Activated CD4-positive, alpha-beta T cell treated with anti-CD3 and anti-CD28 coated beads for 36 hours (primary cell): ENCODE measurements at regions not wholly inside any gene's neighbourhood (a gene's known extent, or its start where the extent isn't known, plus 50 kb on each side); places are given as distances from the start of the nearest gene placed in this dataset.
"Not testable (repeated sequence)": the region's sequence is repeated elsewhere in the genome, so short reads cannot be mapped to it uniquely, and the experiment has no call there.

Experiments
- ATAC-seq: fragments of 200-7000 bp; cut with Tn5 transposase; one replicate; pipeline ENCODE4 v1.10.0; 2021; ENCODE audit warnings: mild to moderate bottlenecking, moderate library complexity
- CTCF ChIA-PET: fragments of 350-600 bp; sonication (Branson Sonifier 250); formaldehyde crosslinking; loops from one replicate; lab custom pipeline; 2021; ENCODE audit warnings: antibody characterized with exemption; lab: Charles Lee
- POLR2A ChIA-PET: fragments of 350-600 bp; sonication (Branson Sonifier 250); formaldehyde crosslinking; loops from one replicate; lab custom pipeline; 2021; ENCODE audit warnings: antibody characterized with exemption, inconsistent platforms; lab: Charles Lee
- DNase-seq: peaks from one replicate; pipeline ENCODE4 v3.0.0-alpha.2; 2020
- H3K27ac Mint-ChIP-seq: one replicate; pipeline ENCODE4 v1.8.0; 2021; ENCODE audit warnings: mixed read lengths
- H3K27me3 Mint-ChIP-seq: one replicate; pipeline ENCODE4 v1.8.0; 2021; ENCODE audit warnings: mixed read lengths
- H3K36me3 Mint-ChIP-seq: one replicate; pipeline ENCODE4 v1.8.0; 2021; ENCODE audit warnings: low read depth, mixed read lengths
- H3K4me1 Mint-ChIP-seq: one replicate; pipeline ENCODE4 v1.8.0; 2021; ENCODE audit warnings: mixed read lengths
- H3K4me3 Mint-ChIP-seq: one replicate; pipeline ENCODE4 v1.8.0; 2021; ENCODE audit warnings: mild to moderate bottlenecking, moderate library complexity, mixed read lengths
- H3K9me3 Mint-ChIP-seq: one replicate; pipeline ENCODE4 v1.8.0; 2021; ENCODE audit warnings: low read depth, mixed read lengths
- intact Hi-C, 2 experiments: fragments of 100-400 bp; cut with DNase I in 1 of 2; cut with micrococcal nuclease in 1 of 2; formaldehyde crosslinking; loops; one replicate each; pipeline versions ENCODE4 v1.14.2 to v1.15.1; 2022 to 2024; cut with DNase I, micrococcal nuclease

DNA sequence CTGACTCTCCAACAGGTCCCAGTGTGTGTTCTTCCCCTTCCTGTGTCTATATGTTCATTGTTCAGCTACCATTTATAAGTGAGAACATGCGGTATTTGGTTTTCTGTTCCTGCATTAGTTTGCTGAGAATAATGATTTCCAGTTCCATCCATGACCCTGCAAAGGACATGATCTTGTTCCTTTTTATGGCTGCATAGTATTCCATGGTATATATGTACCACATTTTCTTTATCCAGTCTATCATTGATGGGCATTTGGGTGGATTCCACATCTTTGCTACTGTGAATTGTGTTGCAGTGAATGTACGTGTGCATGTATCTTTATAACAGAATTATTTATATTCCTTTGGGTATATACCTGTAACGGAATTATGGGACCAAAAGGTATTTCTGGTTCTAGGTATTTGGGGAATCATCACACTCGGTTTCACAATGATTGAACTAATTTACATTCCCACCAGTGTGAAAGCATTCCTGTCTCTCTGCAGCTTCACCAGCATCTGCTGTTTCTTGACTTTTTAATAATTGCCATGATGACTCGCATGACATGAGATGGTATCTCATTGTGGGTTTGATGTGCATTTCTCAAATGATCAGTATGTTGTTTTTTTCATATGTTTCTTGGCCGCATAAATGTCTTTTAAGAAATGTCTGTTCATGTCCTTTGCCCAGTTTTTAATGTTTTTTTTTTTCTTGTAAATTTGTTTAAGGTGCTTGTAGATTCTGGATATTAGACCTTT is 60.2 kb downstream of the LSMEM1 start:
- Mint-ChIP-seq H3K36me3 (no peaks in the 10 kb centered on the region), H3K4me3 (no peak overlapping the region), H3K27me3 (peaks cover 10% of the 10 kb centered on the region), H3K9me3 (no peaks in the 10 kb centered on the region), H3K4me1 (no peaks in the 10 kb centered on the region), H3K27ac (no peak overlapping the region)
- no peak for ATAC-seq
- ChIA-PET POLR2A (no interaction called here), CTCF (interaction anchor here (0.6 kb wide), 1 partner anchor 9 kb away, joined by 3 read pairs; no protein-coding TSS in a partner anchor)
- no peak for DNase-seq
- intact Hi-C loops: no loop called here

DNA sequence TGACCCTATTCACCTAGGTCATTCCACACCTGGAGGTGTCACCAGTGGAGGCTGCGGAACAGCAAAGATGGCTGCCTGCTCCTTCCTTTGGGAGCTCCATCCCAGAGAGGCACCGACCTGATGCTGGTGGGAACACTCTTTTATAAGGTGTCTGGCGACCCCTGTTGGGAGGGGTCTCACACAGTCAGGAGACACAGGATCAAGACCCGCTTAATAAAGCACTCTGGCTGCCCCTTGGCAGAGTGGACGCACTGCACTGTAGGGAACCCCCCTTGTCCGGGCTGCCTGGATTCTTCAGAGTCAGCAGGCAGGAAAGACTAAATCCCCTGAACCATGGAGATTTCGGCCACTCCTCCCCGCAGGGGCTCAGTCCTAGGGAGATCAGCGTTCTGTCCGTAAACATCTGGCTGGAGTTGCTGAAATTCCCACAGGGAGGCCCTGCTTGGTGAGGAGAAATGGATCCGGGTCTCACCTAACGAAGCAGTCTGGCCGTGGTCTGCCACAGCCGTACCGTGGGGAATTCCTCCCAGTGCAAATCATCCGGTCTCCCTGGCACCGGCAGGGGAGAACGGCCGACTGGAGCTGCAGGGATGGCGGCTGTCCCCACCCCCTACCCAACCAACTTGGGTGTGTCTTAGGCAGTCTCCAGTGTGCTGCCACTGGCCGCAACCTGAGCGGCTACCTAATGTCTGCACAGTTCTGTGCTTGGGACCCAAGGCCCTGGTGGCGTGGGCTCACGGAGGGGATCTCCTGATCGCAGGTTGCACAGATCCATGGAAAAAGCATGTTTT is 66.1 kb downstream of the LSMEM1 start:
- intact Hi-C loops: no loop called here
- POLR2A ChIA-PET: no interaction called here
- H3K9me3 Mint-ChIP-seq: no peaks in the 10 kb centered on the region
- no peaks in the 10 kb centered on the region for H3K4me1 Mint-ChIP-seq
- CTCF ChIA-PET: no interaction called here
- no peak for ATAC-seq
- H3K27me3 Mint-ChIP-seq: peaks cover 17% of the 10 kb centered on the region
- H3K27ac Mint-ChIP-seq: no peak overlapping the region
- H3K4me3 Mint-ChIP-seq: no peak overlapping the region
- no peak for DNase-seq
- no peaks in the 10 kb centered on the region for H3K36me3 Mint-ChIP-seq

DNA sequence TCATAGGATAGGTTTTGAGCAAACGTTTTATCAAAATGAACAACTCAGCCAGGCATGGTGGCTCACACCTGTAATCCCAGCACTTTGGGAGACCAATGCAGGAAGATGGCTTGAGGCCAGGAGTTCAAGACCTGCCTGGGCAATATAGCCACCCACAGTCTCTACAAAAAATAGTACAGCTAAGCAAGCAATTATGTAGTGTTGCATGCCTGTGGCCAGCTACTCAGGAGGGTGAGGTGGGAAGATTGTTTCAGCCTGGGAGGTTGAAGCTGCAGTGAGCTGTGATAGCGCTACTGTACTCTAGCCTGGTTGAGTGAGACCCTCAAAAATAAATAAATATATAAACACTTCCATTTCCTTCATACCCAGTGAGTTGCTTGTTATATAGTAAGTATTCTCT is 67.1 kb downstream of the LSMEM1 start:
- Mint-ChIP-seq H3K36me3 (no peaks in the 10 kb centered on the region), H3K9me3 (no peaks in the 10 kb centered on the region), H3K27ac (no peak overlapping the region), H3K27me3 (peaks cover 17% of the 10 kb centered on the region), H3K4me3 (no peak overlapping the region), H3K4me1 (no peaks in the 10 kb centered on the region)
- CTCF ChIA-PET: no interaction called here
- ATAC-seq (no peak), DNase-seq (no peak)
- POLR2A ChIA-PET: no interaction called here
- intact Hi-C loops: no loop called here

DNA sequence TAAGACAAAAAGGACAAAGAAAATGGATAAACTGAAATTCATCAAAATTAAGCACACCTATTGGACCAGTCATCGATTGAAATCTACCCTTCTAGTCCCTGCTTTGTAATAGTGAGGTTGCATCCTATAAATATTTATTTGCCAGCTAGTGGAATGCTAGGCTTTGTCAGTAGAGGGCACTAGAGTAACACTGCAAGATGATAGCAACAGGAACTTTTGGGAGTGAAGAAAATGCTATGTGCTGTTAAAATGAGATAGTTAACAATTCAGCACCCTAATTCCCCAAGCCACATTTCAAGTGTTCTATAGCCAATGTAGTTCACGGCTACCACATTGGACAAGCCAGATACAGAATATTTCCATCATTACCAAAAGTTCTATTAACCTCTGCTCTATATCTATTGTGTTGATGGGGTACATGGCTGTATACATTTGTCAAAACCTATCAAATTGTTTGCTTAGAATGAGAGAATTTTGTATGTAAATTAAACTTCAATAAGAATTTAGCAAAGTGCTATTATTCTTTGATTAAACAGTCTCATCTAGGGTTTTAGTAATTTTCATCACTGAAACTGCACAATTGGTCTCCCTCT is 69.8 kb downstream of the LSMEM1 start:
- ChIA-PET CTCF (interaction anchor here (0.6 to 3.0 kb wide), 26 partner anchors 13 to 1161 kb away, joined by 3 to 33 read pairs (median 3); no protein-coding TSS in a partner anchor), POLR2A (no interaction called here)
- DNase-seq (peak; percentile 28), ATAC-seq (peak; percentile 42)
- intact Hi-C loops: loop anchor here (1.0 to 10.0 kb wide), 7 partner anchors 234 to 1160 kb away; no protein-coding TSS in a partner anchor
- no peaks in the 10 kb centered on the region for H3K36me3 Mint-ChIP-seq
- peaks cover 10% of the 10 kb centered on the region for H3K27me3 Mint-ChIP-seq
- no peaks in the 10 kb centered on the region for H3K4me1 Mint-ChIP-seq
- no peaks in the 10 kb centered on the region for H3K9me3 Mint-ChIP-seq
- no peak overlapping the region for H3K27ac Mint-ChIP-seq
- H3K4me3 Mint-ChIP-seq: no peak overlapping the region

DNA sequence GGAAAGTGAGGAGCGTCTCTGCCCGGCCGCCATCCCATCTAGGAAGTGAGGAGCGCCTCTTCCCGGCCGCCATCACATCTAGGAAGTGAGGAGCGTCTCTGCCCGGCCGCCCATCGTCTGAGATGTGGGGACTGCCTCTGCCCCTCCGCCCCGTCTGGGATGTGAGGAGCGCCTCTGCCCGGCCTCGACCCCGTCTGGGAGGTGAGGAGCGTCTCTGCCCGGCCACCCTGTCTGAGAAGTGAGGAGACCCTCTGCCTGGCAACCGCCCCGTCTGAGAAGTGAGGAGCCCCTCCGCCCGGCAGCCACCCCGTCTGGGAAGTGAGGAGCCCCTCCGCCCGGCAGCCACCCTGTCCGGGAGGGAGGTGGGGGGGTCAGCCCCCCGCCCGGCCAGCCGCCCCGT is 70.7 kb downstream of the LSMEM1 start:
- POLR2A ChIA-PET, H3K36me3 Mint-ChIP-seq, H3K4me1 Mint-ChIP-seq, ATAC-seq, DNase-seq, H3K27me3 Mint-ChIP-seq, H3K4me3 Mint-ChIP-seq, H3K9me3 Mint-ChIP-seq, H3K27ac Mint-ChIP-seq: not testable (repeated sequence)
- CTCF ChIA-PET: interaction anchor here (1.3 to 3.0 kb wide), 4 partner anchors 26 to 874 kb away, joined by 3 to 33 read pairs (median 10); no protein-coding TSS in a partner anchor
- intact Hi-C loops: loop anchor here (5.0 to 10.0 kb wide), 3 partner anchors 233 to 1146 kb away; no protein-coding TSS in a partner anchor

DNA sequence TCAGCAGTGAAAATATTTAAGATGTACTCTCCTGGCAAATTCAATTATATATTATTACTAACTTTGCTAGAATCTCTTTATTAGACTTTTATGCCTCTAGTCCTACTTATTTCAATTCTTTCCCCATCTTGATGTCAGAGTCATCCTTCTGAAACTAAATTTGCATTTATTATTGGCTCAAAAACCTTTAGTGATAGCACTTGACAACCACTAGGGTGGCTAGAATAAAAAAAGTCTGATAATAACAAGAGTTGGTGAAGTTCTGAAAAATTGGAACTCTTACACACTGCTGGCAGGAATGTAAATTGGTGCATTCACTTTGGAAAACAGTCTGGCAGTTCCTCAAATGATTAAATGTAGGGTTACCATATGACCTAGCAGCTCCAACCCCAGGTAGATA is 73.8 kb downstream of the LSMEM1 start:
- no peaks in the 10 kb centered on the region for H3K36me3 Mint-ChIP-seq
- ChIA-PET POLR2A (no interaction called here), CTCF (no interaction called here)
- DNase-seq (no peak), ATAC-seq (no peak)
- peaks cover 15% of the 10 kb centered on the region for H3K4me1 Mint-ChIP-seq
- no peaks in the 10 kb centered on the region for H3K9me3 Mint-ChIP-seq
- H3K27ac Mint-ChIP-seq: no peak overlapping the region
- H3K27me3 Mint-ChIP-seq: no peaks in the 10 kb centered on the region
- intact Hi-C loops: loop anchor here (5.0 to 10.0 kb wide), 3 partner anchors 230 to 1143 kb away; no protein-coding TSS in a partner anchor
- no peak overlapping the region for H3K4me3 Mint-ChIP-seq

DNA sequence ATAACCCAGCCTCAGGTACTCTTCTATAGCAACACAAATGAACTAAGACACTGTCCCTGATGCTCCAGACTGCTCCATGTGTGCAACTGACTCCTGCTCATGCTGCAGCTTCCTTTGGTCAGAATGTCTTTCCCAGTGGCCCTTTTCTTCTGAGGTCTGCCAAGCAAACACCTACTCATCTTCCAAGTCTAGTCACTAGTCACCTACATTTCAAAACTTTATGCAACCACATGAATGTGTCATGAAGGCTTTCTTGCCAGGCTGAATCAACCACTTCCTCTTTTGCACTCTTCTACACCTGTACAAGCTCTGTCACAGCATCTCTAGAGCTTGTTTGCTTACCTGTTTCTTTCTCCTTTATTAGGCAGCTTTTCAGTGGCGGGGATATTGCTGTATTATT is 75.8 kb downstream of the LSMEM1 start:
- intact Hi-C loops: loop anchor here (5.0 to 10.0 kb wide), 4 partner anchors 228 to 728 kb away; partner anchors contain the start of genes SMIM30 (in 1 of the 2) and TMEM168 (in 1 of the 2)
- ATAC-seq: peak; percentile 97
- peak; percentile 21 for DNase-seq
- peaks cover 19% of the 10 kb centered on the region for H3K4me1 Mint-ChIP-seq
- H3K27me3 Mint-ChIP-seq: no peaks in the 10 kb centered on the region
- ChIA-PET CTCF (interaction anchor here (1.3 kb wide), 1 partner anchor 865 kb away, joined by 3 read pairs; no protein-coding TSS in a partner anchor), POLR2A (no interaction called here)
- H3K27ac Mint-ChIP-seq: no peak overlapping the region
- no peaks in the 10 kb centered on the region for H3K36me3 Mint-ChIP-seq
- H3K9me3 Mint-ChIP-seq: no peaks in the 10 kb centered on the region
- H3K4me3 Mint-ChIP-seq: no peak overlapping the region

DNA sequence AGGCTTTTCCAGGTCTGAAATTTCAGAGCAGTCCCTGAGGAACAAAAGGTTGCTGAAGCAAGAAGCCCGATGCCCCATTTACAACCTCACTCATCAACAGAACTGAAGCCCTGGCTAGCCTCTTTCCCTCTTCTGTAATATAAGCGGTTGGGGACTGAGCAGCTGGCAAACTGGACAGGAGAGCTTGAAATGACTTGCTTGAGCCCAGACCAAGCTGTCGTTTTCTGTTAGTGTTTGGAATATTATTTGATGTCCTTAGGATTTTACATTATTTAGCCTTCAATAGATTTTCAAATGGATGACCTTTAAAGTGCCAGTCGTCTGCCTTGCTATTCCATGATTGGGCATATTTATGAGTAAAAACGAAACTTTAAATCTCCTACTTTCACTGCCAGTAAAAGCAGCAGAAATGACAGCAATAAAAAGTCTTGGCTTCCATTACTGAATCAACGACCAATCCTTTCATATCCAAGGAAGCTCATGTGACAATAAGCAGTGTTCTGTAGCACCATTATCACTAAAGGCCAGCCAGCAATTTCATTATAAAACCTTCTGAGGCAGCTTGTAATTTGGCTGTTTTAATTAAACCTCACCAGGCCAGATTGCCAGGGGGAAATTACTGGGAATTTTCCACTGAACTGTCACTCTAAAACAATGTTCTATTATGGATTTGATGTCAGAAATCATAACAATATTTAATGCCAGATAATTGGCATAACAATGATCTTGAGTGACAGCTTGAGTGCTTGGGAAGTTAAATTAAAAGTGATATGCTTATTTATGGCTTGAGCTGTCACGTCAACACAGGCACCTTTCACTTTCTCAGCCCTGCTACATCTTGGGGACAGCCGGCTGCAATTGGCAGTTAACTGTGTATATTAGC is 85.9 kb downstream of the LSMEM1 start:
- H3K27ac Mint-ChIP-seq: no peak overlapping the region
- H3K4me1 Mint-ChIP-seq: no peaks in the 10 kb centered on the region
- DNase-seq (no peak), ATAC-seq (no peak)
- no peaks in the 10 kb centered on the region for H3K9me3 Mint-ChIP-seq
- CTCF ChIA-PET: interaction anchor here (0.9 kb wide), 1 partner anchor 857 kb away, joined by 3 read pairs; no protein-coding TSS in a partner anchor
- no peaks in the 10 kb centered on the region for H3K36me3 Mint-ChIP-seq
- POLR2A ChIA-PET: no interaction called here
- H3K27me3 Mint-ChIP-seq: no peaks in the 10 kb centered on the region
- intact Hi-C loops: no loop called here
- H3K4me3 Mint-ChIP-seq: no peak overlapping the region

DNA sequence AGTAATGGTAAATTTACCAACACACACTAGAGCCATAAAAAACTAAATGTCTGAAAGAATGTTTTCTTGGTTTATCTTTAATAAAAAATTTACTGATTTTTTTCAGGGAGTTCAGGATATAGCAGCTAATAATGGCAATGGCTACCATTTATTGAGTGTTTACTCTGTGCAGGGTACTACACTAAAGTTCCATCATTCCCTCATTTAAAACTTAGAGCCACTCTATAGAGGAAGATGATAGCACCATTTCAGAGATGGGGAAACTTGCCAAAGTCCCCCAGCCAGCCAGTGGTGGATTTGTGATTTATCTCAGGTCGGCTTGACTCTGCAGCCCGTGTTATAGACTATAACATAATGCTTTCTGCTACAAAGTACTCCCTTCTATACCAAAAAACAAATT is 86.6 kb downstream of the LSMEM1 start:
- ChIA-PET POLR2A (no interaction called here), CTCF (no interaction called here)
- no peak overlapping the region for H3K27ac Mint-ChIP-seq
- H3K4me1 Mint-ChIP-seq: peaks cover 4% of the 10 kb centered on the region
- no peaks in the 10 kb centered on the region for H3K9me3 Mint-ChIP-seq
- DNase-seq: no peak
- intact Hi-C loops: no loop called here
- no peaks in the 10 kb centered on the region for H3K36me3 Mint-ChIP-seq
- no peak for ATAC-seq
- H3K4me3 Mint-ChIP-seq: no peak overlapping the region
- no peaks in the 10 kb centered on the region for H3K27me3 Mint-ChIP-seq

DNA sequence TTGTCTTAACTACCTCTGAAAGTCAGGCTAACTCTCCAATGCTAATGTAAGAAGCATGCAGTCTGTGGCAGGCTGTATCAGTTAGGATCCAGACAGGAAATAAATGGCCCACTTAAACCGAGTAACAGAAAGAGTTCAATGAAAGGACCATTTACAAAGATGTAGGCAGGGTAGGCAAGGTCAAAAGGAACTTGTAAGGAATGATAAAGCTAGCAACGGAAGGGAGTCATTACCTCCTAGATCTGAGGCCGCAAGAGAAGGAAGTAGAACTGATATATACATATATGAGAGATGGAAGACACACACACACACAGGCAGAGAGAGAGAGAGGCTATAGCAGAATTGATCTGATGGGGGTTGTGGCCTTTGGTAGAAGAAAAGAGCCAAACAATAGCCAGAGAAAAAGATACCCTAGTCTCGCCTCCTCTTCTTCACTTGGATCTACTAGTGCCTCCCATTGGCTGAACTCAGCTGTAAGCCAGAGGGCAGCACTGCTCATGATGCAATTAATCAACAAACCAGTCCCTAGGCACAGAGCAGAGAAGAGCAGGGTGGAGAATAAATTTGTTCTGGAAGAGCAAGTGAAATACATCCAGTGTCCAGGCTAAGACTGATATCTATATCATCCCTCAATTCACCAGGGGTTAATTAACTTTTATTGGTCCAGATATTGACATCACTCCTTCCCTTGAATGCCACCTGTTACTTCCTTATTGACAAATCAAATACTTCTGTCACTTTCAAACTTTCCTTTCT is 91.2 kb downstream of the LSMEM1 start:
- no peak for DNase-seq
- POLR2A ChIA-PET: interaction anchor here (0.7 kb wide), 1 partner anchor 233 kb away, joined by 3 read pairs; no protein-coding TSS in a partner anchor
- H3K27me3 Mint-ChIP-seq: peaks cover 2% of the 10 kb centered on the region
- no peak overlapping the region for H3K27ac Mint-ChIP-seq
- peaks cover 13% of the 10 kb centered on the region for H3K4me1 Mint-ChIP-seq
- intact Hi-C loops: no loop called here
- no peak for ATAC-seq
- CTCF ChIA-PET: interaction anchor here (0.6 to 1.3 kb wide), 3 partner anchors 22 to 428 kb away, joined by 3 read pairs; no protein-coding TSS in a partner anchor
- H3K4me3 Mint-ChIP-seq: no peak overlapping the region
- H3K36me3 Mint-ChIP-seq: no peaks in the 10 kb centered on the region
- H3K9me3 Mint-ChIP-seq: peaks cover 7% of the 10 kb centered on the region
